Thoracic aorta (tissue), 2 donors: ENCODE measurements at regions not wholly inside any gene's neighbourhood (a gene's known extent, or its start where the extent isn't known, plus 50 kb on each side); places are given as distances from the start of the nearest gene placed in this dataset.
A peak's percentile ranks its signal among the peaks of the same experiment; 100 is the strongest.

Experiments used
- ATAC-seq: fragments of 150-250 bp; one replicate; pipeline ENCODE4 v1.8.0; 2017; ENCODE audit warnings: low read depth; ENCODE audit not compliant: insufficient number of reproducible peaks, low FRiP score
- DNase-seq: peaks from one replicate; pipeline ENCODE4 v3.0.0-alpha.2; 2020; ENCODE audit warnings: low spot score
- H3K27ac ChIP-seq, 2 donors: fragments of 200-600 bp; sonication (generic); 1 replicate in 1 of 2; 2 replicates in 1 of 2; pipeline ENCODE4 v1.5.1; 2016; ENCODE audit warnings: mild to moderate bottlenecking in 2 of 2, moderate library complexity in 2 of 2
- H3K27me3 ChIP-seq: fragments of 200-600 bp; sonication (generic); replicated peaks from 2 replicates; pipeline ENCODE4 v1.6.0; 2016; ENCODE audit warnings: mild to moderate bottlenecking; ENCODE audit not compliant: insufficient read depth
- H3K36me3 ChIP-seq: fragments of 200-600 bp; sonication (generic); one replicate; pipeline ENCODE4 v1.5.1; 2016
- H3K4me1 ChIP-seq, 2 donors: fragments of 200-600 bp; sonication (generic); 1 replicate in 1 of 2; 2 replicates in 1 of 2; pipeline versions ENCODE4 v1.5.1 to v1.6.0; 2016; ENCODE audit warnings: low read depth in 2 of 2, mild to moderate bottlenecking in 1 of 2; ENCODE audit not compliant: control insufficient read depth in 1 of 2
- H3K4me3 ChIP-seq: fragments of 200-600 bp; sonication (generic); 2 replicates; pipeline ENCODE4 v1.5.1; 2016; ENCODE audit warnings: mild to moderate bottlenecking
- H3K9me3 ChIP-seq: fragments of 200-600 bp; sonication (generic); 2 replicates; pipeline ENCODE4 v1.5.1; 2016
- TF ChIP-seq, protein P1 (sequence below): fragments of 200-600 bp; sonication (generic); IDR thresholded peaks from one replicate; pipeline ENCODE4 v1.5.1; 2019; ENCODE audit warnings: antibody characterized with exemption

DNA sequence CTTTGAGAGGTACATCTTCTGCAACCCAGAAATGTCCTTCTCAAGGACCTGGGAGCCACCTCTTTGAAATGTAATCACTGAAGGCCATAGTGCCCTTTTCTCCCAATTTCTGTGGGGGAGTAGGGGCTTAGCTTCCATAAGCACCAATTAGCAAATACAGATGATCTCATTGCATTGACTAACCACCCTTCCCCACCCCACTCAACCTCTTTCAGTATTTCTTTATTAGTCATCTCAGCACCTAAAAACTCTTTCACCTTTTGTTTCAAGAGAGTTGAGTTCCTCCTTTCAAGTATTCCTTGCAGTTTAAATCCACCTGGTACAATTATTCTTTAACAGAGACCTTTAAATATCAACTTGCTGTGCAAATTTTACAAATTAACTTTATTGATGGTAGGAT is 1011.8 kb upstream of the CDH2 start:
- TF ChIP-seq, protein P1, sequence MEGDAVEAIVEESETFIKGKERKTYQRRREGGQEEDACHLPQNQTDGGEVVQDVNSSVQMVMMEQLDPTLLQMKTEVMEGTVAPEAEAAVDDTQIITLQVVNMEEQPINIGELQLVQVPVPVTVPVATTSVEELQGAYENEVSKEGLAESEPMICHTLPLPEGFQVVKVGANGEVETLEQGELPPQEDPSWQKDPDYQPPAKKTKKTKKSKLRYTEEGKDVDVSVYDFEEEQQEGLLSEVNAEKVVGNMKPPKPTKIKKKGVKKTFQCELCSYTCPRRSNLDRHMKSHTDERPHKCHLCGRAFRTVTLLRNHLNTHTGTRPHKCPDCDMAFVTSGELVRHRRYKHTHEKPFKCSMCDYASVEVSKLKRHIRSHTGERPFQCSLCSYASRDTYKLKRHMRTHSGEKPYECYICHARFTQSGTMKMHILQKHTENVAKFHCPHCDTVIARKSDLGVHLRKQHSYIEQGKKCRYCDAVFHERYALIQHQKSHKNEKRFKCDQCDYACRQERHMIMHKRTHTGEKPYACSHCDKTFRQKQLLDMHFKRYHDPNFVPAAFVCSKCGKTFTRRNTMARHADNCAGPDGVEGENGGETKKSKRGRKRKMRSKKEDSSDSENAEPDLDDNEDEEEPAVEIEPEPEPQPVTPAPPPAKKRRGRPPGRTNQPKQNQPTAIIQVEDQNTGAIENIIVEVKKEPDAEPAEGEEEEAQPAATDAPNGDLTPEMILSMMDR = no peak
- H3K27me3 ChIP-seq = no peaks in the 10 kb centered on the region
- H3K4me3 ChIP-seq = no peak overlapping the region
- no peaks in the 10 kb centered on the region for H3K9me3 ChIP-seq
- ATAC-seq (no peak), DNase-seq (no peak)
- no peak overlapping the region for H3K27ac ChIP-seq
- H3K36me3 ChIP-seq = no peaks in the 10 kb centered on the region
- H3K4me1 ChIP-seq = no peaks in the 10 kb centered on the region

DNA sequence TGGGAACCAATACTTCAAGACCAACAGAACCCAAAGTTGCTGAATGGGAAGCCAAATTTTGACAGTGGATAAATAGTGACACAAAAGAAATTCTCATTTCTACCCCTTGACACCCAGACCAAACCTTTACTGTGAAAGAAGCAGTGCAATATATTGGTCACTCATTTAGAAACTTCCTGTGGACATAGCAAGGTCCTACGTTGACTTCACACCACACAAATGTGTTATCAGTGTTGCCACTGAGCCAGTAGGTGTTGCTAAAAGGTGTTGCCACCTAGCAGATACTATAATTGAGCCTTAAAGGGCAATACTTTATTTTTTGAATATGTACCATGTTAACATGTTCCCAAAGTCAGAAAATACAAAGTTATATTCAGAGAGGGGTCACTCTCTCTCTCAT is 1008.9 kb upstream of the CDH2 start:
- H3K36me3 ChIP-seq = no peaks in the 10 kb centered on the region
- H3K9me3 ChIP-seq = no peaks in the 10 kb centered on the region
- TF ChIP-seq, protein P1 = no peak
- H3K4me3 ChIP-seq = no peak overlapping the region
- no peak for DNase-seq
- ATAC-seq = no peak
- H3K4me1 ChIP-seq = peaks cover 3 to 17% of the 10 kb centered on the region in 2 donors
- no peaks in the 10 kb centered on the region for H3K27me3 ChIP-seq
- H3K27ac ChIP-seq = no peak overlapping the region

DNA sequence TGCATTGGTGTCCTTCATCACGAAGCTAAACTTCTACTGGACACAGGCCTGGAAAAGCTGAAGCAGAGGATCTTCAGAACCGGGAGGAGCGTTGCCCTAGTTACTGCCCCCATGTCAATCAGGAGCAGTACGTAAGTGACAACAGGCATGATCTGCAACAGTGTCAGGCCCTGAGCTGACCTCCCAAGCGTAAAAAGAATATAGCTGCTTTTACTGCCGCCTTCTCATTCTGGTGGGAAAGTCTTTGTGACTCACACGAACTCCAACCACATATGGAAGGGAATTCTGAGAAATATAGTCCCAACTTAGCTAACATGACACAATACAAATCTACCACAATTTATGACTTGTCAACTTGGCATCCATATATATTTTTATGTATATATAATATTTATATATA is 1007.7 kb upstream of the CDH2 start:
- no peaks in the 10 kb centered on the region for H3K9me3 ChIP-seq
- DNase-seq (no peak), ATAC-seq (no peak)
- peaks cover 3 to 24% of the 10 kb centered on the region in 2 donors for H3K4me1 ChIP-seq
- no peak overlapping the region for H3K4me3 ChIP-seq
- H3K27me3 ChIP-seq = no peaks in the 10 kb centered on the region
- TF ChIP-seq, protein P1 = no peak
- no peaks in the 10 kb centered on the region for H3K36me3 ChIP-seq
- no peak overlapping the region for H3K27ac ChIP-seq

DNA sequence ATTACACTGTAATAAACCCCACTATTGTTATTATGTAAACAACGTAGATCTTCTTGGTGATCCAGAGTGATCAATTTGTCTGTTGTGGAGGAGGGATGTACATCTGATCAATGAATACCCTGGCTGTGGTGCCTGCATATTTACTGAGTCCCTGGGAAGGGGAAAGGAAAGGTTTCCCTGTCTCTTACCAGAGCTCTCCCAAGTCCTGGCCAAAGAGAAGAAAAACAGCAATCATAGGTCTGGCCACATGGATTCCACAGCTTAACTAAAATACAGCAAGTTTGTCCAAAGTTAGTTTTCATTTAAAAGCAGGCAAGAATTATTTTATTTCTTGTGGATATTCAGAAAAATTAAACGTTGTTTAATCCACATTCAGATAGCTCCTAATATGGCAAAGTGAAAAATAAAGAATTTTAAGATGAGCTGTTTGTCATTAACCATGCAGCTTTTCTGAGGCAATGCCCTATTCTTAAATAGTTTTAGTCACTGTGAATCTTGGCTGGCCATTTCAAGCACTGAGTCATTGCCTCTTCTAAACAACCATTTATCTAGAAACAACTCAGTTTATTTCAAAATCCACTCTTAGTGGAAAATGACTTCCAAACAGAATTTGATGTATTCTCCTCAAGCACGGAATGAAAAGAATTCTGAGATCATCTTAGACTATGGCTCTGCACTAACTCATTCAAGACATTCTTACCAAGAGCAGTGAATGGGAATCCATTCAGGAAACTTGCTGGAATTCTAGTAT is 1004.4 kb upstream of the CDH2 start:
- H3K9me3 ChIP-seq = no peaks in the 10 kb centered on the region
- H3K4me3 ChIP-seq = peak overlapping the region; percentile 38
- TF ChIP-seq, protein P1 = no peak
- no peaks in the 10 kb centered on the region for H3K36me3 ChIP-seq
- DNase-seq (peak; percentile 31), ATAC-seq (peak; percentile 90)
- H3K27me3 ChIP-seq = no peaks in the 10 kb centered on the region
- H3K4me1 ChIP-seq = peaks cover 3 to 24% of the 10 kb centered on the region in 2 donors
- peak overlapping the region; percentile 68 to 87 for H3K27ac ChIP-seq

GRCh38 chr18:29176681-29177080 is 999.8 kb upstream of the CDH2 start:
- no peak for DNase-seq
- Histone ChIP-seq H3K4me3 (no peak overlapping the region), H3K4me1 (peaks cover 4 to 31% of the 10 kb centered on the region in 2 donors), H3K36me3 (no peaks in the 10 kb centered on the region), H3K27ac (no peak overlapping the region), H3K9me3 (no peaks in the 10 kb centered on the region), H3K27me3 (no peaks in the 10 kb centered on the region)
- no peak for ATAC-seq
- TF ChIP-seq, protein P1 = no peak
